ENCODE measurements at regions not wholly inside any gene's neighbourhood (a gene's known extent, or its start where the extent isn't known, plus 50 kb on each side); places are given as distances from the start of the nearest gene placed in this dataset.

DNA sequence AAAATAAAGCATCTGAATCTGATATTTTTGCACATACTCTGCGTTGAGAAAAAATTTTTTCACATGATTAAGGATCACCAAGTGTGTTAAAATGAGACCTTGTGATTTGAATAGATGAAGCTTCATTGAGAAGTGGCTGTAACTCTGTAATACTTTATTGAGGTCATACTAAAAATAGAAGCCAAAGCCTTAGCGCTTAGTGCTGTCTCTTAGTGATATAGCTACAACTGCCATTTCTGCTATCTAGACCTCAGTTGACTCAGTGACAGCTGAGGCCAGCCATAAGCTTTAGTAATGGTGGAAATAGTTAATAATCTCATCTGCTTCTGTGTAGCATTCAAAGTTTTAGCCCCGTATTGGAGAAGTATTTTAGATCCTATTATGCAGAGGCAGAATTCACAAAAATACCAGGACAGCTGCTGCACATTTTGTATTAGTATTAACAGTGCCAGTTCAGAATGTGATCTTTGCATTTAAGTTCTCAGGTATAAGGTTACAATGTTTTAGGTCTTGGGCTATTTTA lies 107.4 kb upstream of the SGCD start:
- H3K4ac ChIP-seq (replicated peaks; ENCODE audit: insufficient read length, low read depth, low read length): no peak overlapping the region
- no peak for DNase-seq (ENCODE audit: low read depth in 1 of 2, low spot score in 2 of 2)
- H3K4me3 ChIP-seq (ENCODE audit: extremely low read depth in 1 of 4, insufficient read depth in 2 of 4, low read depth in 3 of 4, low read length in 4 of 4): no peak overlapping the region
- no peak overlapping the region for H2BK5ac ChIP-seq (ENCODE audit: low read depth, low read length)
- H3K9me3 ChIP-seq (ENCODE audit: insufficient read depth in 2 of 2, low read depth in 1 of 2, low read length in 1 of 2): no peaks in the 10 kb centered on the region
- H4K91ac ChIP-seq (replicated peaks; ENCODE audit: insufficient read length, low read length): no peak overlapping the region
- H2BK15ac ChIP-seq (ENCODE audit: low read length): no peak overlapping the region
- no peaks in the 10 kb centered on the region for H4K20me1 ChIP-seq (replicated peaks in 1 of 2; ENCODE audit: control insufficient read depth in 1 of 2, insufficient read depth in 2 of 2, low read length in 2 of 2)
- no peak overlapping the region for H2BK120ac ChIP-seq (replicated peaks; ENCODE audit: low read depth, low read length)
- H4K8ac ChIP-seq (ENCODE audit: extremely low read depth, insufficient read depth, low read length): no peak overlapping the region
- H3K23me2 ChIP-seq (ENCODE audit: low read depth, low read length): no peaks in the 10 kb centered on the region
- no peak overlapping the region for H3K18ac ChIP-seq (ENCODE audit: extremely low read depth, low read length)
- no peak overlapping the region for H3K23ac ChIP-seq (ENCODE audit: insufficient read length)
- H3K56ac ChIP-seq (replicated peaks; ENCODE audit: insufficient read length, low read depth, low read length): no peak overlapping the region
- no peaks in the 10 kb centered on the region for H3K27me3 ChIP-seq (replicated peaks in 1 of 4; ENCODE audit: control insufficient read depth in 3 of 4, extremely low read depth in 1 of 4, insufficient read depth in 3 of 4, low read length in 3 of 4)
- no peak overlapping the region for H2BK20ac ChIP-seq (ENCODE audit: low read length)
- no peak overlapping the region for H3K14ac ChIP-seq (ENCODE audit: insufficient read length)
- H3K36me3 ChIP-seq (ENCODE audit: control insufficient read depth in 2 of 4, insufficient read depth in 4 of 4, low read length in 3 of 4): no peaks in the 10 kb centered on the region
- H3K79me2 ChIP-seq (ENCODE audit: control insufficient read depth in 1 of 2, insufficient read depth in 2 of 2, low read length in 2 of 2): no peaks in the 10 kb centered on the region
- H2AFZ ChIP-seq (ENCODE audit: low read length): no peak overlapping the region
- no peak overlapping the region for H3K27ac ChIP-seq (ENCODE audit: low read depth, low read length)
- H3K79me1 ChIP-seq (ENCODE audit: low read depth, low read length): no peaks in the 10 kb centered on the region
- TF ChIP-seq TBP (IDR thresholded peaks at IDR 0.05; ENCODE audit: low read depth, low read length): no peak
- TF ChIP-seq TAF7 (optimal IDR thresholded peaks at IDR 0.05; ENCODE audit: borderline replicate concordance, low read depth, low read length): no peak
- no peak for TF ChIP-seq RXRA (IDR thresholded peaks at IDR 0.05; ENCODE audit: insufficient read depth, low read depth, low read length)
- TF ChIP-seq GTF2F1 (IDR thresholded peaks at IDR 0.05; ENCODE audit: borderline replicate concordance, low read depth, low read length): no peak
- TF ChIP-seq JUN (IDR thresholded peaks at IDR 0.05; ENCODE audit: low read depth, low read length): no peak
- TF ChIP-seq, protein P1, sequence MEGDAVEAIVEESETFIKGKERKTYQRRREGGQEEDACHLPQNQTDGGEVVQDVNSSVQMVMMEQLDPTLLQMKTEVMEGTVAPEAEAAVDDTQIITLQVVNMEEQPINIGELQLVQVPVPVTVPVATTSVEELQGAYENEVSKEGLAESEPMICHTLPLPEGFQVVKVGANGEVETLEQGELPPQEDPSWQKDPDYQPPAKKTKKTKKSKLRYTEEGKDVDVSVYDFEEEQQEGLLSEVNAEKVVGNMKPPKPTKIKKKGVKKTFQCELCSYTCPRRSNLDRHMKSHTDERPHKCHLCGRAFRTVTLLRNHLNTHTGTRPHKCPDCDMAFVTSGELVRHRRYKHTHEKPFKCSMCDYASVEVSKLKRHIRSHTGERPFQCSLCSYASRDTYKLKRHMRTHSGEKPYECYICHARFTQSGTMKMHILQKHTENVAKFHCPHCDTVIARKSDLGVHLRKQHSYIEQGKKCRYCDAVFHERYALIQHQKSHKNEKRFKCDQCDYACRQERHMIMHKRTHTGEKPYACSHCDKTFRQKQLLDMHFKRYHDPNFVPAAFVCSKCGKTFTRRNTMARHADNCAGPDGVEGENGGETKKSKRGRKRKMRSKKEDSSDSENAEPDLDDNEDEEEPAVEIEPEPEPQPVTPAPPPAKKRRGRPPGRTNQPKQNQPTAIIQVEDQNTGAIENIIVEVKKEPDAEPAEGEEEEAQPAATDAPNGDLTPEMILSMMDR (IDR thresholded peaks at IDR 0.05; ENCODE audit: control extremely low read depth in 1 of 3, insufficient read depth in 1 of 3, low read depth in 1 of 3, low read length in 3 of 3): no peak
- no peak for TF ChIP-seq TEAD4 (IDR thresholded peaks at IDR 0.05; ENCODE audit: low read depth, low read length)
- no peak for TF ChIP-seq EP300 (IDR thresholded peaks at IDR 0.05; ENCODE audit: borderline replicate concordance in 1 of 2, low read depth in 2 of 2, low read length in 2 of 2)
- TF ChIP-seq RBBP5 (IDR thresholded peaks at IDR 0.05; ENCODE audit: borderline replicate concordance, low read depth, low read length): no peak
- H2AK5ac ChIP-seq (ENCODE audit: low read depth, low read length): no peak overlapping the region
- no peak overlapping the region for H4K5ac ChIP-seq (ENCODE audit: insufficient read length, low read depth, low read length)
- CTCF ChIA-PET (ENCODE audit: partially characterized antibody): interaction anchor here (0.8 kb wide), 1 partner anchor 70 kb away, joined by 3 read pairs; no protein-coding TSS in a partner anchor
- POLR2A ChIA-PET (ENCODE audit: partially characterized antibody): no interaction called here
- no peaks in the 10 kb centered on the region for H3K4me1 ChIP-seq (replicated peaks in 1 of 4; ENCODE audit: control insufficient read depth in 3 of 4, insufficient read depth in 4 of 4, low read length in 3 of 4)
- WGBS, 2 experiments (ENCODE audit: extremely low coverage in 1 of 2, insufficient coverage in 1 of 2, insufficient read length in 1 of 2, insufficient replicate concordance in 2 of 2, low coverage in 1 of 2, low lambda C conversion rate in 2 of 2, missing lambda C conversion rate in 1 of 2): 92% methylated on average over 3 of the region's 3 CpGs; no CpG with 5 or more reads in 1 of the 2 experiments
- no peak overlapping the region for H2BK12ac ChIP-seq (ENCODE audit: low read depth, low read length)
- H3K4me2 ChIP-seq (ENCODE audit: insufficient read depth in 1 of 2, low read depth in 2 of 2, low read length in 2 of 2): no peak overlapping the region
- H3K9ac ChIP-seq (replicated peaks in 1 of 4; ENCODE audit: extremely low read depth in 1 of 4, low read depth in 3 of 4, low read length in 3 of 4): no peak overlapping the region
- no peak for FAIRE-seq

Data from H1 (cell line).